ENCODE measurements at regions not wholly inside any gene's neighbourhood (a gene's known extent, or its start where the extent isn't known, plus 50 kb on each side); places are given as distances from the start of the nearest gene placed in this dataset.

DNA sequence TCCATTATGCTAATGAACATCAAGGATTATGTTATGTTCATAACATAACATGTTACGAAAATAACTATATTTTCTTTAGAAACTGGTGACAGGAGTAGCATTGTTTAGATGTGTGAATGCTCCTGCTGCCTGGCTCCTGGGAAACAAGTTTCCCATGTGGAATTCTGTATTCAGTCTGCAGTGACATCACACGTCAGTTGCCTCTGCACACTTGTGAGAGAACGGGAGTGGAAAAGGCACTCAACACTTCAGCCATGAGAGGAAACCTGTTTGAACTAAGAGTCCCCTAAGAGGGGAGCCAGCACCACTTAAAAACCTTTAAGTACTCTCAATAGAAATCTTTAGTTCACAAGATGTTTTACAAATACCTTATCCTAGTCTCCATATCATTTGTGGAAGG, 140.3 kb upstream of the FAM20C start:
- Histone ChIP-seq H3K4me2 (ENCODE audit: low read depth, low read length) (no peak overlapping the region), H4K20me1 (ENCODE audit: insufficient read depth, low read length) (no peaks in the 10 kb centered on the region), H4K91ac (ENCODE audit: insufficient read depth, low read depth, low read length) (no peak overlapping the region), H3K27ac (ENCODE audit: insufficient read depth, low read length) (no peak overlapping the region), H2AK5ac (ENCODE audit: low read depth, low read length) (no peak overlapping the region), H3K9me3 (ENCODE audit: control insufficient read depth, insufficient read depth, low read length) (peaks cover 4% of the 10 kb centered on the region), H3K4me1 (ENCODE audit: control insufficient read depth, insufficient read depth, low read length) (no peaks in the 10 kb centered on the region), H3K9me1 (ENCODE audit: insufficient read depth, low read length) (no peaks in the 10 kb centered on the region), H2BK15ac (ENCODE audit: low read depth, low read length) (no peak overlapping the region), H2AFZ (replicated peaks; ENCODE audit: low read length, poor library complexity) (no peak overlapping the region), H3K56ac (ENCODE audit: extremely low read depth, insufficient read depth, low read length) (no peak overlapping the region), H3K23ac (ENCODE audit: low read depth, low read length) (no peak overlapping the region), H4K5ac (ENCODE audit: low read depth, low read length) (no peak overlapping the region), H3K14ac (replicated peaks; ENCODE audit: low read depth, low read length) (no peak overlapping the region), H3K79me1 (ENCODE audit: low read depth in 1 of 2, low read length in 2 of 2) (no peaks in the 10 kb centered on the region), H3K36me3 (ENCODE audit: control insufficient read depth, insufficient read depth, low read length) (no peaks in the 10 kb centered on the region), H3K27me3 (ENCODE audit: control insufficient read depth, insufficient read depth, low read length) (peaks cover 42% of the 10 kb centered on the region), H3K4ac (ENCODE audit: low read depth, low read length) (no peak overlapping the region), H2BK5ac (ENCODE audit: low read depth, low read length, poor library complexity, severe bottlenecking) (no peak overlapping the region), H3K4me3 (ENCODE audit: insufficient read depth, low read depth, low read length) (no peak overlapping the region), H2BK120ac (ENCODE audit: low read depth, low read length) (no peak overlapping the region), H3K18ac (ENCODE audit: low read depth, low read length) (no peak overlapping the region), H2AK9ac (replicated peaks; ENCODE audit: low read depth, low read length, poor library complexity) (no peak overlapping the region), H3K9ac (ENCODE audit: low read depth, low read length) (no peak overlapping the region), H4K8ac (ENCODE audit: low read depth in 2 of 2, low read length in 2 of 2) (no peak overlapping the region), H2BK20ac (ENCODE audit: low read depth, low read length) (no peak overlapping the region)
- POLR2A ChIA-PET (ENCODE audit: unreplicated experiment) = no interaction called here
- in situ Hi-C loops (cut with MboI; ENCODE audit: low sequenced_read_pairs) = no loop called here
- DNase-seq = no peak
- no peak for ATAC-seq (ENCODE audit: low read depth)
- CTCF ChIA-PET = no interaction called here
- intact Hi-C loops (cut with micrococcal nuclease) = no loop called here
- TF ChIP-seq, protein P1, sequence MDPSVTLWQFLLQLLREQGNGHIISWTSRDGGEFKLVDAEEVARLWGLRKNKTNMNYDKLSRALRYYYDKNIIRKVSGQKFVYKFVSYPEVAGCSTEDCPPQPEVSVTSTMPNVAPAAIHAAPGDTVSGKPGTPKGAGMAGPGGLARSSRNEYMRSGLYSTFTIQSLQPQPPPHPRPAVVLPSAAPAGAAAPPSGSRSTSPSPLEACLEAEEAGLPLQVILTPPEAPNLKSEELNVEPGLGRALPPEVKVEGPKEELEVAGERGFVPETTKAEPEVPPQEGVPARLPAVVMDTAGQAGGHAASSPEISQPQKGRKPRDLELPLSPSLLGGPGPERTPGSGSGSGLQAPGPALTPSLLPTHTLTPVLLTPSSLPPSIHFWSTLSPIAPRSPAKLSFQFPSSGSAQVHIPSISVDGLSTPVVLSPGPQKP (IDR thresholded peaks at IDR 0.05; ENCODE audit: borderline replicate concordance, low read depth, low read length) = no peak
- TF ChIP-seq CEBPB (IDR thresholded peaks at IDR 0.05; ENCODE audit: low read depth, low read length) (no peak), MXI1 (IDR thresholded peaks at IDR 0.05; ENCODE audit: borderline replicate concordance, low read depth, low read length) (no peak), POLR2A (IDR thresholded peaks at IDR 0.05; ENCODE audit: low read depth, low read length) (no peak), RFX5 (IDR thresholded peaks at IDR 0.05; ENCODE audit: low read depth, low read length) (no peak), CHD1 (IDR thresholded peaks at IDR 0.05; ENCODE audit: low read depth, low read length) (no peak), RCOR1 (IDR thresholded peaks at IDR 0.05; ENCODE audit: insufficient replicate concordance, low read length) (no peak), MAZ (IDR thresholded peaks at IDR 0.05; ENCODE audit: borderline replicate concordance, low read depth, low read length) (no peak), RAD21 (IDR thresholded peaks at IDR 0.05; ENCODE audit: low read length) (no peak), BHLHE40 (IDR thresholded peaks at IDR 0.05; ENCODE audit: low read depth, low read length) (no peak), FOS (IDR thresholded peaks at IDR 0.05; ENCODE audit: low read depth, low read length) (no peak), NFE2L2 (IDR thresholded peaks at IDR 0.05; ENCODE audit: low read depth, low read length) (no peak), SMC3 (IDR thresholded peaks at IDR 0.05; ENCODE audit: low read depth, low read length) (no peak), MAFK (IDR thresholded peaks at IDR 0.05; ENCODE audit: low read depth, low read length) (no peak)
- TF ChIP-seq, protein P2, sequence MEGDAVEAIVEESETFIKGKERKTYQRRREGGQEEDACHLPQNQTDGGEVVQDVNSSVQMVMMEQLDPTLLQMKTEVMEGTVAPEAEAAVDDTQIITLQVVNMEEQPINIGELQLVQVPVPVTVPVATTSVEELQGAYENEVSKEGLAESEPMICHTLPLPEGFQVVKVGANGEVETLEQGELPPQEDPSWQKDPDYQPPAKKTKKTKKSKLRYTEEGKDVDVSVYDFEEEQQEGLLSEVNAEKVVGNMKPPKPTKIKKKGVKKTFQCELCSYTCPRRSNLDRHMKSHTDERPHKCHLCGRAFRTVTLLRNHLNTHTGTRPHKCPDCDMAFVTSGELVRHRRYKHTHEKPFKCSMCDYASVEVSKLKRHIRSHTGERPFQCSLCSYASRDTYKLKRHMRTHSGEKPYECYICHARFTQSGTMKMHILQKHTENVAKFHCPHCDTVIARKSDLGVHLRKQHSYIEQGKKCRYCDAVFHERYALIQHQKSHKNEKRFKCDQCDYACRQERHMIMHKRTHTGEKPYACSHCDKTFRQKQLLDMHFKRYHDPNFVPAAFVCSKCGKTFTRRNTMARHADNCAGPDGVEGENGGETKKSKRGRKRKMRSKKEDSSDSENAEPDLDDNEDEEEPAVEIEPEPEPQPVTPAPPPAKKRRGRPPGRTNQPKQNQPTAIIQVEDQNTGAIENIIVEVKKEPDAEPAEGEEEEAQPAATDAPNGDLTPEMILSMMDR (conservative IDR thresholded peaks at IDR 0.05; ENCODE audit: low read depth, low read length) = no peak
- TF ChIP-seq, protein P3, sequence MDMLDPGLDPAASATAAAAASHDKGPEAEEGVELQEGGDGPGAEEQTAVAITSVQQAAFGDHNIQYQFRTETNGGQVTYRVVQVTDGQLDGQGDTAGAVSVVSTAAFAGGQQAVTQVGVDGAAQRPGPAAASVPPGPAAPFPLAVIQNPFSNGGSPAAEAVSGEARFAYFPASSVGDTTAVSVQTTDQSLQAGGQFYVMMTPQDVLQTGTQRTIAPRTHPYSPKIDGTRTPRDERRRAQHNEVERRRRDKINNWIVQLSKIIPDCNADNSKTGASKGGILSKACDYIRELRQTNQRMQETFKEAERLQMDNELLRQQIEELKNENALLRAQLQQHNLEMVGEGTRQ (IDR thresholded peaks at IDR 0.05; ENCODE audit: low read depth, low read length) = no peak
- dilution Hi-C loops (cut with HindIII; ENCODE audit: low sequenced_read_pairs, unreplicated experiment) = no loop called here
- no CpG with 5 or more reads among the region's 3 CpGs for WGBS, 2 experiments (ENCODE audit: extremely low coverage in 2 of 2, insufficient read length in 1 of 2)
- no TSS peak for BruUV-seq (replicated peaks)

Data from IMR-90 (cell line).